CD4-positive, alpha-beta T cell treated with Interleukin-1 beta for 1 hour (primary cell): ENCODE measurements at regions not wholly inside any gene's neighbourhood (a gene's known extent, or its start where the extent isn't known, plus 50 kb on each side); places are given as distances from the start of the nearest gene placed in this dataset.

Source experiments
- DNase-seq, 2 donors: peaks; one replicate each; pipeline ENCODE4 v3.0.0-alpha.2; 2020 to 2022

DNA sequence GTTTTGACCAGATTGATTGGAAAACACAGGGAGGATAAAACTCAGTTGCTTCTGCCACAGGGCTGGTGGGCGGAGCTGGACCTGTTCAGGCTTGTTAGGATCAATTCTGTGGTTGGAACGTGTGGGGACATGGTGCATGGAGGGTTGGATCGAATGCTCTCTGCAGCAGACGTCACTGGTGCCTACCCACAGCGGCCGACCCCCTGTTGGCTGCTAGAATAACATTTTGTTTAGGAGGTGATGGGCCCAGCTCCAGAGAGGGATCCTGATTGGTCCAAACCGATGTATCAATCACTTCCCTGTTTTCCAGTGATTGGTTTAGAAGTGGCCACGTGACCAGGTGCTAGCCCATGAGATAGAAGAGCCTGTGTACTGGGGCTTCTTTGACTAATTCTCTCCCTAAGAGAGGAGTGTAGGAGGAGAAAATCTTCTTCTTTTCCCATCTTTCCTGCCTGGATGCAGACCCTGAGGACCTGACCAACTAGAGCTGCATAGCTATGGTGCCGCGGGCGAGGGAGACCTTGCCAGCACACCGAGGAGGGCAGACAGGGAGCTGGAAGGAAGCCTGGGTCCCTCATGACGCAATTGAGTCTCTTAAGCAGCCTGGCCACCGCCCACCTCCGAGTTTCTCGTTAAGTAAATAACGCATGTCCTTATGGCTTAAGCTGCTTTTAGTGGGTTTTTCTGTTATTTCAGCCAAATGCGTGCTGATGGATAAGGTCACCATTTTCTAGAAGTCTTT, 163.5 kb downstream of the AACS start:
- DNase-seq: no peak

GRCh38 chr12:125229878-125230530, 164.8 kb downstream of the AACS start:
- no peak for DNase-seq

DNA sequence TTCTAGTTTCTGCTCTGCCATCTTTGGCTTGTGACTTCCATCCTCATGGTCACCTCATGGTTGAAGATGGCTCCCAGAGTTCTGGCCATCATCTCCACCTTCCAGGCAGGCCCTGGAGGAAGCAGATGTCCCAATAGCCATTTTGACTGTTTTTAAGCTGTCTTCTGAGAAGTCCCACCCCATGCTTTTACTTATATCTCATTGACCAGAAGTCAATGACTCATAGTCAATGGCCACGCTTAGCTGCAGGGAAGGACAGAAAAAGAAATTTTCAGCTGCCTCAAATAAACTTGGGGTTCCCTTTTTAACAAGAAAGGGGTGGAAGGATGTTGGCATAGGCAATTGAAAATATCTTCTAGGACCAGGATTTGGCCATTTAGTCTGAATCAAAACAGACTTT, 168.1 kb downstream of the AACS start:
- DNase-seq: no peak

GRCh38 chr12:125239563-125239962, 174.3 kb downstream of the AACS start:
- no peak for DNase-seq

GRCh38 chr12:125240717-125241116, 175.5 kb downstream of the AACS start:
- no peak for DNase-seq

DNA sequence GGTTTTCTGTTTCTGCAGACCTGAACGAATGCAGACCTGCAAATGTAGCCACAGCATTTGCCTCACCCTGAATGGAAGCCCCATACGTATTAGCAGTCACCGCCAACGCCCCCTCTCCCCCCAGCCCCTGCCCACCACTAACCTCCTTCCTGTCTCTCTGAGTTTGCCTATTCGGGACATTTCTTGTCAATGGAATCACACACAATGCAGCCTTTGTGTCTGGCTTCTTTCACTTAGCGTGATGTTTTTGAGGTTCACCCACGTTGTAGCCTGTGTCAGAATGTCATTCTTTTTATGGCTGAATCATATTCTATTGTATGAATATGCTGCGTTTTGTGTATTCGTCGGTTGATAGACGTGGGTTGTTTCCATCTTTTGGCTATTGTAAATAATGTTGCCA, 178.6 kb downstream of the AACS start:
- DNase-seq: no peak

DNA sequence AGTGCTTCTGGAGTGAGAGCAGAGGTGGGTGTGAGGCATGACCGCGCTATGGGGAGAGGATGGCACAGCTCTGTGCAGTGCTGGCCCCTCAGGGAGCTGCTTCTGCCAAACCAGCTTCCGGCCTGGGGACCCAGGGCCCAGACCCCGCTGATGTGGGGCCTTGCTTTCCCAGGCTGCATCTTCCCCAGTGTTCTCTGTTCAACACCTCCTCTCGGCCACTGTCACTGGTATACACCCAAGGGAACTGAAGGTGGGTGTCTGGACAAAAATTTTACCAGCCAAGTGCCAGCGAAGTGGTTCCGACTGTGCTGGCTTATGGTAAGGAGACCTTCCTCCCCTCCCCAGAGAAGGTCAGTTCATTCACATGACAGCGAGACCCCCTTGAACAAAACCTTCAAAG, 179.1 kb downstream of the AACS start:
- no peak for DNase-seq

GRCh38 chr12:125245581-125246557, 180.6 kb downstream of the AACS start:
- DNase-seq: no peak

GRCh38 chr12:125247477-125247876, 182.2 kb downstream of the AACS start:
- DNase-seq: no peak

- no peak for DNase-seq
Measured at GRCh38 chr12:125249066-125249824, 184.0 kb downstream of the AACS start.

DNA sequence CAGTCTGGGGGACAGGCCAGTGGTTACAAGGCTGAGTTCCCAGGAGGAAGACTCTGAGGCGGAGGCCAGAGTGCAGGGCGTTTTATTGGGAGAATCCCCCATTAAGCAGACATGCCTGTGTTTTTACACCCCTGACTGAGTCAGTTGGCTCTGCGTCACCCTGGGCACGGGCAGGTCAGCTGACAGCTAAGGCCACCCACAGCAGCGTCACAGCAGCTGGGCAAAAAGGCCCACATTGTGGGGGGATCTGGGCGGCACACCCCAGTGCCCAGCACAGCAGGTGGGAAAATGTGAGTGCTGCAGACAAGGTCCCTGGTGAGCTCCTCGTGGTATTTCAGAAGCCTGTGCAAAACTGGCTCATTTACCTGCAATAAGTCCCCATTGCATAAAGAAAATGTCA, 184.7 kb downstream of the AACS start:
- no peak for DNase-seq

- DNase-seq: no peak
Measured at GRCh38 chr12:125254236-125254635, 189.0 kb downstream of the AACS start.

DNA sequence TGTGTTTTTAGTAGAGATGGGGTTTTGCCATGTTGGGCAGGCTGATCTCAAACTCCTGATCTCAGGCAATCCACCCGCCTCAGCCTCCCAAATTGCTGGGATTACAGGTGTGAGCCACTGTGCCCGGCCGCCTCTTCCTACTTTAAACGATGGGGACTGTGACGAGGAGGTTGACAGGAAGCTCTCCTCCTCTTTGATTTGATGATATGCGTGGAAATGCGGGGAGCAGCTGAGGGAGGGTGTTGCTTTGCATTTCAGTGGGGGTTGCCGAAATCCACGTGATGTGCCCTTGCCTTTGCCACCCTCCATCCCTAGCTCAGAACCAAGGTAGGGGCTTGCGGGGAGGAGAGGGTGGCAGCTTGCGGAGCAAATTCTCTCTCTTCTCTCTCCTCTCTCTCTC, 189.6 kb downstream of the AACS start:
- no peak for DNase-seq

DNA sequence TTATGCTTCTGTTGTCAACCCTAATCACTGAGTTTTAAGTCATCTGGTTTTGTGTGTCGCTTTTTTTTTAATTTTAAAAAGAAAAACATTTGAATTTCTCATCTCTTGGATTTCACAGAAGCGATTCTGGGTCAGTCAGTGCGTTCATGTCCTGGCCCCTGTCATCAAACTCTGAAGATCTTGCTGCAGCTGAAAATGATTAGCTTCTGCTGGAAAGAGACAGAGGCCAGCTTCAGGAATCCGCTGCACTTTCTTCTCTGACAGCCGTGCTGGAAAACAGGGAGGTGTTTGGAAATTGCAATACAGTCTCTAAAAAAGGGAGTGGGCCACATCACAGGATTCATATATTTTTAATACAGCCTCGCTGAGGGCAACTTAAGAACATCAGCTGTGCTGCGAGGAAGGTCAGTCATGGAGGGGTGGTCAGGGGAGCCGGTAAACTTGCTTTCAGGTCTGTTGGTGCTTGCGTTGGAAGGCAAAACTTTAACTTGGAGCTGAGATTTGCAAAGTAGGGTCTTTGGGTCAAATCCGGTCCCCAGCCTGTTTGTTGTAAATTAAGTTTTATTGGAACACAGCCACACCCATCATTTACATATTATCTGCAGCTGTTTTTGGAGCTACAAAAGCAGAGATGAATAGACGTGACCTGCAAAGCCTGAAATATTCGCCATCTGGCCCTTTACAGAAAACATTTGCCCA, 190.8 kb downstream of the AACS start:
- DNase-seq: no peak

DNA sequence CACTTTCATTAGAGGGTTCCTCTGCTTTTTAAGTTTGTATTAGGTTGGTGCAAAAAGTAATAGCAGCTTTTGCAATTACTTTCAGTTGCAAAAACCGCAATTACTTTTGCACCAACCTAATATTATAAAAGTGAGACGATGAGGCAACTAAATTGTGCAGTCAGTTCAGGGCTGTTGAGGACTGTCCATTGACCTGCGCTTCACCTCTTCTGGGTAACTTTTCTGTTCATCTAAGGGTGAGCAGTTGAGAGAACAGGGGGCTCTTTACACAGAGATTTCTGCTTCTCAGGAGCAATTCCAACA, 191.3 kb downstream of the AACS start:
- no peak for DNase-seq

DNA sequence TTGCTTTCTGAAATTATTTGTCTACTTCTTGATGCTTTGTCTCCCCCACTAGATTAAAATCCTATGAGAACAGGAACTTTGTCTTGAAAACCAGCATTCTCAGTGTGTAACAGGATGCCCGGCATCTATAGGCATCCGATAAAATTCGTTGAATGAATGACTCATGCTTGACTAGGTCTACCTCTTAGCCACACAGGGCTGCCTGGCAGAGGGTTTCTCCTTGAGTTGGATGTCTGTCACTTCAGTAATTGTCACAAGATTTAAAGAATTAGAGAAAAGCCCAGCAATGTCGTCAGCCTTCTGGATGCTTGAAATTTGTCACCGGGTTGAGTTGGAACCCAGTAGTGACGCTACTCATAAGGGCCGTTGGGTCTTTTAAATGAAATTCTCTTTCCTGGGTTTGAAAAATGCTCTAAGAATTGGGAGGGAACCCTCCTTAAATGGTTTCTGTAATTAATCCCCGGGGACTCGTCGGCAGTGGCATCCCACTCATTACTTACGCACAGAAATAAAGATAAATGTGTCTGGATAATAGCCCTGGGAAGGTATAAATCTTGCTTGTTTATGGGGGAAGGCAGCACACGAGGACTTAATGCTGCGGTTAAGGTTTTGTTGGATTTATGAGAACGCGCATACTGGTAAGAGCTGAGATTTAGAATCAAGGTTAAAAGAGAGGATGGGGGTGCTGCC, 194.1 kb downstream of the AACS start:
- DNase-seq: no peak

- no peak for DNase-seq
Measured at GRCh38 chr12:125262851-125263250, 197.6 kb downstream of the AACS start.

DNA sequence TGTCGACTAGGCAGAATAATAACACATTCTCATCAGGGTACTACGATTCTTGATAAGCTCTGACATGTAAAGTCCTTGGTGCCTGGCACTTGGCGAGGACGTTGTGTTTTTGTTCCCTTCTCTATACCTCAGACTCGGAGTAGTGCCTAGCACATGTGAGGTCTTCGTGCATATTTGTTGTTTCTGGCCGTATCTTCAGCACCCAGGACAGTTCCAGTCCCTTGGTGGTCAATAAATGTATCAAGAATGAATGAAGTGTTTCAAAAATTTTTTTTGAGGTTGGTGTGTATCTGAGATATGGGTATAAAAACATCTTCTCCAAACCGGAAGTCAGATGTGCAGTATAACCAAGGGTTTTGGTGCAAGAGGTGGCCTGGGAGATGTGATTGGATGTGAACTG, 198.2 kb downstream of the AACS start:
- DNase-seq: no peak

GRCh38 chr12:125267114-125267513, 201.9 kb downstream of the AACS start:
- DNase-seq: no peak

GRCh38 chr12:125269276-125269675, 204.0 kb downstream of the AACS start:
- DNase-seq: no peak

GRCh38 chr12:125271892-125272291, 206.7 kb downstream of the AACS start:
- no peak for DNase-seq
